Natural killer cell (primary cell): ENCODE measurements at regions not wholly inside any gene's neighbourhood (a gene's known extent, or its start where the extent isn't known, plus 50 kb on each side); places are given as distances from the start of the nearest gene placed in this dataset.
A peak's percentile ranks its signal among the peaks of the same experiment; 100 is the strongest.

ENCODE experiments used
- ATAC-seq, 3 donors: fragments of 150-1000 bp in 2 of 3; fragments of 200-7000 bp in 1 of 3; cut with Tn5 transposase; 1 replicate in 1 of 3; 2 replicates in 2 of 3; pipeline ENCODE4 v1.10.0; 2021; ENCODE audit warnings: mild to moderate bottlenecking in 2 of 3, moderate library complexity in 2 of 3
- DNase-seq, 2 donors: peaks; one replicate each; pipeline versions ENCODE4 v3.0.0 to v3.0.0-alpha.2; 2013 to 2021; ENCODE audit warnings: mixed read lengths in 1 of 2
- H3K27ac ChIP-seq: one replicate; pipeline ENCODE4 v1.5.1; 2013; ENCODE audit warnings: mild to moderate bottlenecking, low read length
- H3K27me3 ChIP-seq: one replicate; pipeline ENCODE4 v1.6.1; 2013; ENCODE audit warnings: low read length; ENCODE audit not compliant: control insufficient read depth, insufficient read depth
- H3K36me3 ChIP-seq: one replicate; pipeline ENCODE4 v1.6.1; 2013; ENCODE audit warnings: low read length; ENCODE audit not compliant: control insufficient read depth, insufficient read depth
- H3K4me1 ChIP-seq: one replicate; pipeline ENCODE4 v1.6.1; 2013; ENCODE audit warnings: low read length; ENCODE audit not compliant: control insufficient read depth, insufficient read depth
- H3K4me3 ChIP-seq: one replicate; pipeline ENCODE4 v1.5.1; 2013; ENCODE audit warnings: low read length
- H3K9me3 ChIP-seq: one replicate; pipeline ENCODE4 v1.6.1; 2013; ENCODE audit warnings: low read length; ENCODE audit not compliant: control insufficient read depth, insufficient read depth
- H3K27ac Mint-ChIP-seq, 2 donors: one replicate each; pipeline ENCODE4 v1.8.0; 2022; ENCODE audit warnings: mild to moderate bottlenecking in 2 of 2, mixed read lengths in 2 of 2, moderate library complexity in 1 of 2
- H3K27me3 Mint-ChIP-seq, 2 donors: one replicate each; pipeline ENCODE4 v1.8.0; 2022; ENCODE audit warnings: low read depth in 2 of 2, mixed read lengths in 2 of 2
- H3K36me3 Mint-ChIP-seq: one replicate; pipeline ENCODE4 v1.8.0; 2022; ENCODE audit warnings: mixed read lengths
- H3K4me1 Mint-ChIP-seq, 2 donors: one replicate each; pipeline ENCODE4 v1.8.0; 2022; ENCODE audit warnings: mixed read lengths in 2 of 2
- H3K4me3 Mint-ChIP-seq: one replicate; pipeline ENCODE4 v1.8.0; 2022; ENCODE audit warnings: mild to moderate bottlenecking, moderate library complexity, mixed read lengths
- H3K9me3 Mint-ChIP-seq, 2 donors: one replicate each; pipeline ENCODE4 v1.8.0; 2022; ENCODE audit warnings: mixed read lengths in 2 of 2
- WGBS: methylation state at CpG from one replicate; pipeline ENCODE4 v1.1.7; 2013; ENCODE audit warnings: missing lambda C conversion rate; ENCODE audit not compliant: insufficient coverage; 5-methylcytosine and 5-hydroxymethylcytosine counted together
- intact Hi-C: fragments of 100-400 bp; cut with micrococcal nuclease; formaldehyde crosslinking; loops from one replicate; pipeline ENCODE4 v1.14.2; 2022
- TF ChIP-seq, protein P1 (sequence below): fragments of 200-600 bp; IDR thresholded peaks from one replicate; pipeline ENCODE4 v1.8.0; 2022; ENCODE audit warnings: antibody characterized with exemption

DNA sequence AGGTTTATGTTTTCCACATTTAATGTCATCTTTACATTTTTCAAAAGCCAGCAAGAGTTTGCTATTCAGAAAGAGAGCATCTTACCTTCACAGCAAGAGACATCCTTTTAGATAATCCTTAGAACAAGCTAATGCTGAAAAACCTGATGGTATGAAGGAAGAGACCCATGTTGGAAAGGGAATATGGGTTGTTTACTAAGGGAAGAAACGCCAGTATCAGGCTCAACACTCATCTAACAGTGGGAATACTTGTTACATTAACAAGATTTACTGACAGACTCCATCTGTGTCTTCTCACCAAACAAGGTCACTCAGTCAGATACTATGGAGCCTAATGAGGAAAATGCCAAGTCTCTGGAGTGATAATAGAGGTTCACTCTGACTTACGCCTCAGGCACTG is 1474.1 kb upstream of the SLC39A10 start:
- no peaks in the 10 kb centered on the region for H3K36me3 ChIP-seq
- no peak overlapping the region for H3K27ac ChIP-seq
- Mint-ChIP-seq H3K9me3 (peaks cover 13 to 17% of the 10 kb centered on the region in 2 donors), H3K4me1 (no peaks in the 10 kb centered on the region), H3K27ac (no peak overlapping the region), H3K27me3 (no peaks in the 10 kb centered on the region), H3K4me3 (no peak overlapping the region), H3K36me3 (no peaks in the 10 kb centered on the region)
- ATAC-seq (no peak), DNase-seq (no peak)
- WGBS = no CpG with 5 or more reads among the region's 2 CpGs
- no peak overlapping the region for H3K4me3 ChIP-seq
- no peaks in the 10 kb centered on the region for H3K4me1 ChIP-seq
- H3K9me3 ChIP-seq = no peaks in the 10 kb centered on the region
- TF ChIP-seq, protein P1, sequence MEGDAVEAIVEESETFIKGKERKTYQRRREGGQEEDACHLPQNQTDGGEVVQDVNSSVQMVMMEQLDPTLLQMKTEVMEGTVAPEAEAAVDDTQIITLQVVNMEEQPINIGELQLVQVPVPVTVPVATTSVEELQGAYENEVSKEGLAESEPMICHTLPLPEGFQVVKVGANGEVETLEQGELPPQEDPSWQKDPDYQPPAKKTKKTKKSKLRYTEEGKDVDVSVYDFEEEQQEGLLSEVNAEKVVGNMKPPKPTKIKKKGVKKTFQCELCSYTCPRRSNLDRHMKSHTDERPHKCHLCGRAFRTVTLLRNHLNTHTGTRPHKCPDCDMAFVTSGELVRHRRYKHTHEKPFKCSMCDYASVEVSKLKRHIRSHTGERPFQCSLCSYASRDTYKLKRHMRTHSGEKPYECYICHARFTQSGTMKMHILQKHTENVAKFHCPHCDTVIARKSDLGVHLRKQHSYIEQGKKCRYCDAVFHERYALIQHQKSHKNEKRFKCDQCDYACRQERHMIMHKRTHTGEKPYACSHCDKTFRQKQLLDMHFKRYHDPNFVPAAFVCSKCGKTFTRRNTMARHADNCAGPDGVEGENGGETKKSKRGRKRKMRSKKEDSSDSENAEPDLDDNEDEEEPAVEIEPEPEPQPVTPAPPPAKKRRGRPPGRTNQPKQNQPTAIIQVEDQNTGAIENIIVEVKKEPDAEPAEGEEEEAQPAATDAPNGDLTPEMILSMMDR = no peak
- intact Hi-C loops = no loop called here
- no peaks in the 10 kb centered on the region for H3K27me3 ChIP-seq

DNA sequence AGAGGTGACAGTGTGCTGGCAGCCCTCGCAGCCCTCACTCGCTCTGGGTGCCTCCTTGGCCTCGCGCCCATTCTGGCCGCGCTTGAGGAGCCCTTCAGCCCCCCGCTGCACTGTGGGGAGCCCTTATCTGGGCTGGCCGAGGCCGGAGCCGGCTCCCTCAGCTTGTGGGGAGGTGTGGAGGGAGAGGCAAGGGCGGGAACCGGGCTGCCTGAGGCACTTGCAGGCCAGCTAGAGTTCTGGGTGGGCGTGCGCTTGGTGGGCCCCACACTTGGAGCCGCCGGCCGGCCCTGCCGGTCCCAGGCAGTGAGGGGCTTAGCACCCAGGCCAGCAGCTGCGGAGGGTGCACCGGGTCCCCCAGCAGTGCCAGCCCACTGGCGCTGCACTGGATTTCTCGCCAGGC is 1480.9 kb upstream of the SLC39A10 start:
- Mint-ChIP-seq H3K27ac (no peak overlapping the region), H3K27me3 (no peaks in the 10 kb centered on the region), H3K36me3 (no peaks in the 10 kb centered on the region), H3K4me3 (no peak overlapping the region), H3K9me3 (peaks cover 6 to 12% of the 10 kb centered on the region in 2 donors), H3K4me1 (no peaks in the 10 kb centered on the region)
- Histone ChIP-seq H3K4me1 (no peaks in the 10 kb centered on the region), H3K4me3 (no peak overlapping the region), H3K9me3 (no peaks in the 10 kb centered on the region), H3K27me3 (no peaks in the 10 kb centered on the region), H3K27ac (no peak overlapping the region), H3K36me3 (no peaks in the 10 kb centered on the region)
- TF ChIP-seq, protein P1 = no peak
- WGBS = 95% methylated on average over 21 of the region's 22 CpGs
- ATAC-seq (no peak), DNase-seq (no peak)
- intact Hi-C loops = no loop called here

DNA sequence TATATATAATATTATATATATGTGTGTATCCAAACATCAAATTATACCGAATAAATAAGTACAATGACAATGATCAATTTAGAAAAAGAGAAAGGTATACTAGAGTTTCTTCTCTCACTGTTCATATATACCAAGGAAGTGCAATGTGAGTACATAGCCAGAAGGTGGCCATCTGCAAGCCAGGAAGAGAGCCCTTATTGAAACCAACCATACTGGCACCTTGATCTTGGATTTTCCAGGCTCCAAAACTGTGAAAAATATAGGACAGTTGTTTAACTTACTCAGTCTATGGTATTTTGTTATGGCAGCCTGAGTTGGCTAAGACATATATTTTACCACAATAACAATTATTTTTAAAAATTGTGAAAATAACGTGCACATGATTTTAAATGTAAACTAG is 1490.2 kb upstream of the SLC39A10 start:
- Mint-ChIP-seq H3K27me3 (no peaks in the 10 kb centered on the region), H3K27ac (no peak overlapping the region), H3K4me3 (no peak overlapping the region), H3K4me1 (no peaks in the 10 kb centered on the region), H3K36me3 (no peaks in the 10 kb centered on the region), H3K9me3 (peaks cover 0 to 3% of the 10 kb centered on the region in 2 donors)
- Histone ChIP-seq H3K9me3 (no peaks in the 10 kb centered on the region), H3K4me1 (no peaks in the 10 kb centered on the region), H3K36me3 (no peaks in the 10 kb centered on the region), H3K4me3 (no peak overlapping the region), H3K27ac (no peak overlapping the region), H3K27me3 (no peaks in the 10 kb centered on the region)
- ATAC-seq (no peak), DNase-seq (peak in 1 of 2 donors; percentile 33)
- intact Hi-C loops = no loop called here
- WGBS = no CpG with 5 or more reads among the region's 2 CpGs
- TF ChIP-seq, protein P1 = no peak

DNA sequence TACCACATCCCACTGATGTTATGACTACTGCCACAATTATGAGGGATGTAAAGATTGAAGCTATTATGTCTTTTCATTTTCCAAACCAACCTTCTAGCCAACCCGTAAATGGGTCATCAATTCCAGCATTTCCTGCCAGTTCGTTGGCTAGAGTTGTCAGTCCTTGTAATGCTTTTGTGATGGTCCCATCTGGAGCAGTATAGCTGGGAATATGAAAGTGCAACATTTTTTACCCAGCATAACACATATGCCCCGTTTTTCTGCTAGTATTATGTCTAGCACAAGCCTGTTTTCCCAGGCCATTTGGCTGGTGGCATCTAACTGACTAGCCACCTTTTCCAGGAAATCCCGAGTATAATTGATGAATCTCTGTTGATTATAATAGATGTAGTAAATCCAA is 1501.6 kb upstream of the SLC39A10 start:
- Histone ChIP-seq H3K27ac (no peak overlapping the region), H3K9me3 (peaks cover 5% of the 10 kb centered on the region), H3K27me3 (no peaks in the 10 kb centered on the region), H3K36me3 (no peaks in the 10 kb centered on the region), H3K4me1 (no peaks in the 10 kb centered on the region), H3K4me3 (no peak overlapping the region)
- no peak for DNase-seq
- intact Hi-C loops = no loop called here
- Mint-ChIP-seq H3K4me3 (no peak overlapping the region), H3K27ac (no peak overlapping the region), H3K36me3 (no peaks in the 10 kb centered on the region), H3K27me3 (no peaks in the 10 kb centered on the region), H3K4me1 (no peaks in the 10 kb centered on the region), H3K9me3 (peaks cover 9 to 19% of the 10 kb centered on the region in 2 donors)
- WGBS = 71% methylated on average over 3 of the region's 4 CpGs
- TF ChIP-seq, protein P1 = no peak
- no peak for ATAC-seq
